ENCODE measurements at regions not wholly inside any gene's neighbourhood (a gene's known extent, or its start where the extent isn't known, plus 50 kb on each side); places are given as distances from the start of the nearest gene placed in this dataset.

DNA sequence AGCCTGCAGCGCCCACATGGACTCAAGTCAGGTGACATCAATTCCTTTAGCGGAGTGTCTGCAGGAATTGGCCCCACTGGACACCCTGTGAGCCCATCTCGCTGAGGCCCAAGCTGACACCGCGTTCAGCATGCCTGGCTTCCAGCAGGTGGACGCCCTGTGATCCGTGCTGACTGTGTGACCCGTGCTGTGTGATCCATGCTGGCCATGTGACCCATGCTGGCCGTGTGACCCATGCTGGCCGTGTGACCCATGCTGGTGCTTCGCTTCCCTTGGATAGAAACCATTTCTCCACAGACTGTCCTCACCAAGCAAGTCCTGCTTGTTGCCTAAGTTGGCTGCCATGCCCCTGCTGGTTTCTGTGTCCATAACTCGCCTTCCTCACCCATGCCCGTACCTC lies 392.1 kb downstream of the BRD1 start:
- DNase-seq, result no peak

DNA sequence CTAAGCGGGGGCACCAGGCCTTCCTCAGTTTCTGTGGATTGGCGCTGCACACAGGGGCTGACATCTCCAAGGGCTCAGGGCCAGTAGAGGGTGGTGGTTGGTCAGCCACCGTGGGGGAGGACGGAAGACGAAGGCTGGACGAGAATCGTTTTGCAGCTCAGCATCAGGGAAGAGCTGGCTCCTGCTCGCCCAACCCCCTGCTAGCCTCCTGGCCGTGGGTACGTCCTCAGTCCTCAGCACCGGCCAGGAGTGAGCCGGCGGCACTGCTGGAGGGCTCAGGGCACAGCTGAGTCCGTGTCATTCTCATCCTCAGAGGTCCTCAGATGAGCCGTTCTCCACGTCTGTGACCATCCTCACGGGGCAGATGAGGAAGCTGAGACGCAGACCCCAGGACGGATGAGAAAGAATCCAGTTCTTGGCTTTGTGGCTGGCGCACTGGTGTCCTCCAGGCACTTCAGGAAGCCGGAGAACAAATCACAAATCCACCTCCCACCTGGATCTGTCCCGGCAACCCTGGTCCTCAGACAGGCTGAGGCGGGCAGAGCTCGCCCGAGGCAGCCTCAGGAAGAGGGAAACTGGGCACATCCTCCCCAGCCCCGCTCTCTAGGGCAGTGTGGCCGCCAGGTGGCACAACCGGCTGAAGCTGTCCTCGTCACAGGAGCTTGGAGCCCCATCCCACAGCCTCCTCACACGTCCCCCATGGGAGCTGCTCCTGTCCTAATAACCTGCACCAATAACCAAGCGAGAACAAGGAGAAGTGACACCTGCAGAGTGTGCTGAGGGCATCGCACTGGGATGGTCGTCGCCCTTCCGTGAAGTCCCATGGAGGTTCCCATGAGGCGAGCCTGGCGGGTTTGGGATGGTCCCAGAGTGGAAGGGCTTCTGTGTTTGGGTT lies 393.7 kb downstream of the BRD1 start:
- DNase-seq, result no peak

DNA sequence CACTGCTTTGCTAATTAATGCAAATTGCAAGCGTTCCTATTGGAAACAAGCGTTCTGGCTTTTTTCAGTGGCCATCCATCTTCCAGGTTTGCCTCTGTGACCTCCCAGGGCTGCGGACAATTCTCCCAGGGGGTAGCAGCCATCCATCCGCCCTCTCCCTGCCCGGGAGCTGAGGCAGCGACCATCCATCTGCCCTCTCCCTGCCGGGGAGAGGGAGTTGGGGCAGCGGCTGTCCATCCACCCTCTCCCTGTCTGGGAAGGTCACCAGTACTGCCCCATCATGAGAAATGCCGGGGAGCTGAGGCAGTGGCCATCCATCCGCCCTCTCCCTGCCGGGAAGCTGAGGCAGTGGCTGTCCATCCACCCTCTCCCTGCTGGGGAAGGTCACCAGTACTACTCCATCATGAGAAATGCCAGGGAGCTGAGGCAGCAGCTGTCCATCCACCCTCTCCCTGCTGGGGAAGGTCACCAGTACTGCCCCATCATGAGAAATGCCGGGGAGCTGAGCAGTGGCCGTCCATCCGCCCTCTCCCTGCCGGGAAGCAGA lies 394.7 kb downstream of the BRD1 start:
- no peak for DNase-seq

DNA sequence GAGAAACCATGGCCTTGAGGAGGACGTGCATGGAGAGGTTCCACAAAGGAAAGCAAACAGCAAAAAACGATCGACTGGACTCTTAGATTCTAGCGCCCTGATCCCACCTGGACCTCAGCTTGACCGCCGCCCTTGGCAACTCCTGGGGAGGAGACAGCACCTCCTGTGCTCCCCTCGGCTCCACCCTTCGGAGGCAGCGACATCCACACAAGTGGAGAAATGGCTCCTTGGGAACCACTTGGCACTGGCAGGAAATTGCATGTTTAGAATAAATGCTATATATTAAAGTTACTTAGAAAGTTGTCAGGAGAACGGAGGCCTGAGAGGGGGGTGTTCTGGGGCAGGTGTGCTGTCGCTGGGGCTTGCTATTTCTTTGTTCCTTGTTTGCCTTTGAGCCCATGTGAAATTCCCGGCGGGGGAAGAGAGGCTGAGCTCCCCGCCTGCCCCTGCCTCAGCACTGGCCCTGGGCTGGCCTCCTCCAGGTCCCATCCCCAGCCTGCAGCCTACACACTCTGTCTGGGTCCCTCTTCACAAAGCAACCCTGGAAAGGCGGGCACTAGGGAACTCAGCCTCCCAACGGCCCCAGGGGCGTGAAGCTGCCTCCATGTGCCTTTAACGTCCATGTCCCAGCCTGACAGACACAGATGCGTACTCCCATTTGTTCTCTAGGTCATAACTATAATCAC lies 395.3 kb downstream of the BRD1 start:
- no peak for DNase-seq

DNA sequence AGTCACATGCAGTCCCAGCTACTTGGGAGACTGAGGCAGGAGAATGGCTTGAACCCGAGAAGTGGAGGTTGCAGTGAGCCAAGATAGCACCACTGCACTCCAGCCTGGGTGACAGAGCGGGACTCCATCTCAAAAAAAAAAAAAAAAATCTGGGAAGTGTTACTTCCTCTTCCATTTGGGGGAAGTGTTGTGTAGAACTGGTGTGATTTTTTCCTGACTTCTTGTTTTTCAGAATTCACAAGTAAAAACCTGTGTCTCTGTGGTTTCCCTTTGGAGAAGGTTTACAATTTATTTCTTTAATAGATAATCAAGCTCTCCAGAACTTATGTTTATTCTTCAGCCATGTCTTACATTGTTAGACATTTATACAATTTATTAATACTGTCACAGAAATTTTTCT lies 396.1 kb downstream of the BRD1 start:
- DNase-seq, result no peak

DNA sequence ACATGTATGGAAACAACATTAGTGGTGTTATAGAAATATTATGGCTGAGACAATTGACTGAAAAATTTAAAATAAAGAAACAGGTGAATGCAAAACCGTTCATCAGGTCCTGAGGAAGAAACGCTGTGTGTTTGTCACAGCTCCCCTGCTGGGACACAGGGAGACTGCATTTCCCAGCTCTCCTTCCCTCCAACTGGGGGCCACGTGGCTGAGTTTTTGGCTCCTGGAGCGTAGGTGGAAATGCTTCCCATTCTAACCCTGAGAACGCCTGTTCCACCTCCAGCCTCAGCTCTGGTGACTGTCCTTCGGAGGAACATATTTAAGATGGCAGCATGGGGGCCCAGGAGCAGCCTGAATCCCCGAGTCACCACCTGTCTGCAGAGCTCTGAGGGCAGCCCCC lies 398.6 kb downstream of the BRD1 start:
- no peak for DNase-seq

DNA sequence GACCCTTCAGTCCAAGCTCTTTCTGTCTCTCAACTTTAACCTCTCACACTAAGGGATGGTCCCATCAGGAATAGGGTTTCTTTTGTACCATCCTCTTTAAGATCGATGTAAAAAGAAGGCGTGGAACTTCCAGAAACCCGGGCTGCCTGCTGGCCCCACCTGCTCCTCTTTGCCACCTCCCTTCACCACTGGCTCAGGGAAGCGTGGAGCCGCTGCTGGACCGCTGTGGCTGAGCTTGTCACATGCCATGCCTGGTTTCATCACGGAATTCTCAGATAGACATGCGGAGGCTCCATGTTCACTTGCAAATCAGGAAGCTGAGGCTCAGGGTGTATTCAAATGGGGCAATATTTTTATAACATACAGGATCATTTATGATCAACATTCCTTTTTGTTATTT lies 399.7 kb downstream of the BRD1 start:
- no peak for DNase-seq

DNA sequence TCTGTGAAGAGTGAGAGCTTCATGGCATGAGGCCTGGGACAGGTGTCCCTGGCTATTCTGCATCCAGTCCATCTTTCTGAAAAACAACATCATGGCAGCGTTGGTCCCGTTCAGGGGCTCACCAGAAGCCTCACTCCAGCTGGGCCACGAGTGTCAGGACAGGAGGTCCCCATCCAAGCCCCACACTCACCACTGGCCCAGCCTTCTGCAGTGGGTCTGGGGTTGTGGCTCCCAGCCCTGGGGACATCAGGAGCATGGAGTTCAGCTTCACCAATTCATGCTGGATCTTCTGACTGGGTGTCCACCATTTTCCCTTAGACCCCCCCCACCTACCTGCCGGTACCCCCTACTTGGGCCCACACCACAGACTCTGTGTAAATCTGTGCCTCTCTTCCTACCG lies 400.3 kb downstream of the BRD1 start:
- no peak for DNase-seq

DNA sequence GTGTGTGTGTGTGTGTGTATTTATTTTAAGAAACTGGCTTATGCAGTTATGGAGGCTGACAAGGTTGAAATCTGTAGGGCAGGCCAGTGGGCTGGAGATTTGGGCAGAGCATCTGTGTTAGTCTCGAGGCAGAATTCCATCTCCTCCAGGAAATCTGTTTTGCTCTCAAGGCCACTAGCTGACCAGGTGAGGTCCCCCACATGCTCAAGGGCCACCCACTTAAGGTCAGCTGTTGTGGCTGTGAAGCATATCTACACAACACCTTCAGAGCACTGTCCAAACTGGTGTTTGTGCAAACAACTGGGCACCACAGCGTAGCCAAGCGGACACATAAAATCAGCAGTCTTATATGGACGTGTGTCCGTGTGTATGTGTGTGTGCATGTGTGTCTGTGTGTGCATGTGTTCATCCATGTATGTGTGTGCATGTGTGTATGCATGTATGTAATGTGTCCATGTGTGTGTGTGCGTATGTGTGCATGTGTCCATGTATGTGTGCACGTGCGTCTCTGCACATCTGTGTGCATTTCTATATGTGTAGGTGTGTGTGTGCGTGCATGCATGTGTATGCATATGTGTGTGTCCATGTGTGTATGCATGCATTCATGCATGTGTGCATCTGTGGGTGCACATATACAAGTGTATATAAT lies 400.9 kb downstream of the BRD1 start:
- DNase-seq, result no peak

DNA sequence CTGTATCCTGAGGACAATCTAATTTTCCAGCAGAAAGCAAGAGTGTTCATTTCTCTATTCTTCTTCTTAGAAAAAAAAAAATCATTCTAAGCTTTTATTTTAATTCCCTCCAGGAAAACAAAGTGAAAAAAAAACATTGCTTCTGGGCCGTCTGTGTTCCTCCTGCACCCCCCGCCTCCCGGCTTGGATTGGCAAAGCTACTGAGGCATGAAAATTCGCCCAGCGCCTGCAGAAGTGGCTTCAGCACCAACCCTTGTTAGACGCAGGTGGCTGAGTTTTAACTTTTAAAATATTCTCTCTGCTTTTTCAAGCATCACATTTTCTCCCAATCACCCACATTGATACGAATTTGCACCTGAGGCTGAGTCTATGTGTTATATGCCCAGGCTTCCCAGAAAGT lies 401.6 kb downstream of the BRD1 start:
- no peak for DNase-seq

DNA sequence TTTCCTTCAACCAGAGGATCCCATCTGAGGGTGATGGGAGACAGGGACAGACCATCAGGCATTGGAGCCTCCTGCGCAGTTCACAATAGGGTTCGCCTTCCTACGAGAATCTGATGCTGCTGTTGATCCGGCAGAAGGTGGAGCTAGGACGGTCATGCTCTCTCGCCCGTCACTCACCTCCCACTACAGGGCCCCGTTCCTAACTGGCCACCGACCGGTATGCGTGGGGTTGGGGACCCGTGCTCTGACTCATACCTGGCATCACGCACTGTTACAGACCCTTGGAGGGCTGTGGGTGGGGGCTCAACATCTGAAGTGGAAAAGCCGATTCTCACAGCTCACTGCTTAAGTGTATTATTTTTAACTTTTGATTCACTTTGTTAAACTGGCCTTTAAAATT lies 402.3 kb downstream of the BRD1 start:
- DNase-seq, result no peak

DNA sequence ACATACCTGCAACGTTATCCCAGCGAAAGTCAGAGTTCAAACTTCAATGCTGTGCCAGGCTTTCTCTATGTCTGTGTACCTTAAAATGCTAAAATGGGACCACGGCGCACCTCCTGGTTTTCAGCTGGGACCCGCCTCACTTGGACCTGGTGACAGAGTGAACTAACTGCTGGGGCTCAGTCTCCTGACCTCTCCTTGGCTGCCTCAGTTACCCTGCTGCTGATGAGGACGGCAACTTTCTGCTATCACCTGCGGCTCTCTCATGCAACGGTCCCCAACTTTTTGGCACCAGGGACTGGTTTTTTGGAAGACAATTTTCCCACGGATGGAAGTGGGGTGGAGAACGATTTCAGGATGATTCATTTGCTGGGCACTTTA lies 402.8 kb downstream of the BRD1 start:
- DNase-seq, result no peak

DNA sequence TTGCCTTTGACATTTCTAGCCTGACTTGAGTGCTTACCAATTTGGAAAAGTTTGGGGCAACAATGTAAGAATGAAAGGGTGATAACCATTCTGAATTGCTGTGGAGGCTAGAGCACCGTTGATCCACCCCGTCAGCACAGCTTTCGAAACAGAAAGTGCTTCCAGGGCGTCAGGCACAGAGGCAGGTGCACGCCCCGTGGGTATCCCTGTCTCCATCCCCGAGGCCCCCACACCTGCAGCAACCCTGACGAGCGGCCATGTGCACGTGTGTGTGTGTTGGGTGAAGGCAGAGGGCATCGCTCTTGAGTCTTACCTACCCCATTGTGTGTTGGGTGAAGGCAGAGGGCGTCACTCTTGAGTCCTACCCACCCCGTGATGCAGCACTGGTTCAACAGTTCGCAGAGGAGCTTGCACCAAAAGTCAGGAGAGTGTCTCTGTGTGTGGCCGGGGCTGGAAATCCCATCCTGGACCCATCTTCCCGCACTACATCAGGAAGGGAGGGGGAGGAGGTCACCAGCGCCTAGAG lies 404.5 kb downstream of the BRD1 start:
- no peak for DNase-seq

DNA sequence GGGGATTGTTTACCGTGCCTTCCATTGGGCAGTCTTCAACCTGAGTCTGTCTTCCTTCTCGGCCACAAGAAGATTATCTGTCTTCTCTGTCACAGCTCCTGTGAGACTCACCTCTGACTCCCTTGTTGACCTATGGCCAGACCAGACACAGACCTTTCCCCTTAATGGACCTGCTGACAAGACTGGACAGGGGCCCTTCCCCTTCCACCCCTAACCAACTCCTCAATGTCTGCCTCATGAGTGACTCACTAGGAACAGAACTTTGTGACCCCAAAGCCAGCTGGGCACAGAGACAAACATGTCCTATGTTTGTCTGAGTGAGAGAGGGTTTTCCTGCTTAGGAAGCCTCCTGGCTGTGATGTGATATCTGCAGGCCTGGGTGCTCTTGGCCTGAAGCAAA lies 405.0 kb downstream of the BRD1 start:
- no peak for DNase-seq

DNA sequence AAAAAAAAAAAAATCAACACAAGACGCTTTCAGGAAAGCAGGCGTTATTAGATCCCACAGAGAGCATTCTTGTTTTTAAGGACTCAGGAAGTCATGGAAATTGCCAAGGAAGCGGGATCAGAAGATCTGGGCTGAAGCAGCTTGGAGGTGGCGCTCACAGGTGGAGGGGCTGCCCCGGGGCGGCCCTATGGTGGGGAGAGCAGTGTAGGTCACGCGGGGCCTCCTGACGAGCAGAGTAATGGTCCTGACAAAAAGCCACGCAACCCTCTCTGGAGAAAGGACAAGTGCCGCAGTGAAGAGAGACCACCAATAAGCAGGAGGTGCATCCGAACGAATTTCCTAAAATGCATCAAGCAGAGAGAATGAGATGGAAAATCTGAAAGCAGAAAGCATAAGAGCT lies 407.0 kb downstream of the BRD1 start:
- no peak for DNase-seq

DNA sequence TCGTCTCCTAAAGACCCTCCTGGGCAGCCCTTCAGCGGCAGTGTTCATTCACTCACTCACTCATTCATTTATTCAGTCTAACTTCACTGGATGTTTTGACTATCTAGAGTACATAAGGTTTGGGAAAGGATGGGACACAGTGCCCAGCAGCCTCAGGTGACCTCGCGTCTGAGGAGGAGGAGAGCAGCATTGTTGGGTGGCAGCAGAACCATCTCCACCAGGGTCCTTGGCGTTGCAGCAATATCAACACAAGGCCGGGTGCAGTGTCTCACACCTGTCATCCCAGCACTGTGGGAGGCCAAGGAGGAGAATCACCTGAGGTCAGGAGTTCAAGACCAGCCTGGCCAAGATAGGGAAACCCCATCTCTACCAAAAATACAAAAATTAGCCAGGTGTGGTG lies 408.0 kb downstream of the BRD1 start:
- no peak for DNase-seq

DNA sequence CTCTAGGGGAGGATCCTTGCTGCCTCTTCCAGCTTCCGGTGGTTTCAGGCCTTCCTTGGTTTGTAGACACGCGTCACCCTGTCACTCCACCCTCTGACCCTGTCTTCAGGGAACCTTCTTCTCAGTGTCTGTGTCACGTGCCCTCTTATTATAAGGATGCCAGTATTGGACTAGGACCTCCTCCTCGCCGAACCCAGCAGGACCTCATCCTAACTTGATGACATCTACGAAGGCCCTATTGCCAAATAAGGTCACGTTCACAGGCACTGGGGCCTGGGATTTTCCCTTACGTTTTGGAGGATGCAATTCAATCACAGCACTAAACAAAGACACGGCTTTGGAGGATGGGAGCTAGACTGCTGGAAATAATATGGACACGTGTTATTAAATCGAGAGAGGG lies 408.7 kb downstream of the BRD1 start:
- no peak for DNase-seq

DNA sequence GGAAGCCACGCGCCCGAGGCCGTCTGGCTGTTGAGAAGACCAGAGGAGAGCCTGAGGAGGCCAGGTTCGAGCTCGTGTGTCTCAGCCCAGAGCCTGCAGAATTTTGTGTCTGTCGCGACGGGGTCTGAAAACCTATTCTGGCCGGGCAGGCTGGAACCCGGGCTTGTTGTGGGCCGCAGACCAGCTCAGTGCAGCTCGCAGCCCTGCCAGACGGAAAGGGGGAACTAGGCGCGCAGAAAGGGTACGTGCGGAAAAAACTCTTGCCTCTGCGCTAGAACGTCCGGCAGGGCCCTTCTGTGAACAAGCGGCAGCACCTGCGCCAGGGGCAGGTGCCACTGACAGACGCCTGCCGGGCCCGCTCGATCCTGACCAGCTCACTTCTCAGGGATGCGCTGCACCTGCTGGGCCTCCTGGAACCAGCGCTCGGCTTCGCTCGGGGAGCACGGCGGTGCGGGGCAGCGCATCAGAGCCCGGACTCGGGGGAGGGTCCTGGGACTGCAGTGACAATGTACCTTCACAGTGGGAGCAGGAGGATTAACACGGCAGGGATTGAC lies 409.3 kb downstream of the BRD1 start:
- no peak for DNase-seq

DNA sequence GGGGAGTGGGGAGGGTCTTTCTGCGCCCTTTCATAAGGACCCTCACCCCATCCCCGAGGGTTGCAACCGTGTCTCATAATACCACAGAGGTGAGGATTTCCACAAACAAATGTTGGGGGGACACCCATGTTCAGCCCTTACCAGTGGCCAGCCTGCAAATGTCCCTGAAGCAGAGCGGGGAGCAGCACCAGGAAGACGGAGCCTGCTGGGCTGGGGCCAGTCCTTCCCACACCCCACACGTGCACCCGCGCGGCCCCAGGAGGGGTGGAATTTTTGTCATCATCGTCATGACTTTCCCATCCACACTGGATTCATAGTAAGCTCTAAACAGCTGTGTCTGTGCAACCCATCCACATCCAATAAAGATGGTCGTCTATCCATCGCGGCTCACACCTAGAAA lies 409.8 kb downstream of the BRD1 start:
- no peak for DNase-seq

DNA sequence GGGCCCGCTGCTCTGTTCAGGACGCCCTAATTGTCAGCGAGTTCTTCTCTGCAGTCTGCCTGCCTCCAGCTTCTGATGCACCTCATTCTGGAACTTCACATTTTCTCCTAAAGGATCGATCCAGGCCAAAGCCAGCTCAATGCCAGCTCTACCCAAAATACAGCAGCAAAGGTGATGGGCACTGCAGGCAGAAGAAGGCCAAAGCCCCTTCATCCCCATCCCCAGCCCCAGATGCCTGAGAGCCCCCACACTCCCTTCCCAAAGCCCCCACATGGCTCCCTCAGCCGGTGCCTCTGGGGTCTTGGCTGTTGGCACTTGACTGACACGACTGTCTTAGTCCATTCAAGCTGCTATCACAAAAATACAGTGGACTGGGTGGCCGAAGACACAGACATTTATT lies 410.3 kb downstream of the BRD1 start:
- DNase-seq, result no peak

DNA sequence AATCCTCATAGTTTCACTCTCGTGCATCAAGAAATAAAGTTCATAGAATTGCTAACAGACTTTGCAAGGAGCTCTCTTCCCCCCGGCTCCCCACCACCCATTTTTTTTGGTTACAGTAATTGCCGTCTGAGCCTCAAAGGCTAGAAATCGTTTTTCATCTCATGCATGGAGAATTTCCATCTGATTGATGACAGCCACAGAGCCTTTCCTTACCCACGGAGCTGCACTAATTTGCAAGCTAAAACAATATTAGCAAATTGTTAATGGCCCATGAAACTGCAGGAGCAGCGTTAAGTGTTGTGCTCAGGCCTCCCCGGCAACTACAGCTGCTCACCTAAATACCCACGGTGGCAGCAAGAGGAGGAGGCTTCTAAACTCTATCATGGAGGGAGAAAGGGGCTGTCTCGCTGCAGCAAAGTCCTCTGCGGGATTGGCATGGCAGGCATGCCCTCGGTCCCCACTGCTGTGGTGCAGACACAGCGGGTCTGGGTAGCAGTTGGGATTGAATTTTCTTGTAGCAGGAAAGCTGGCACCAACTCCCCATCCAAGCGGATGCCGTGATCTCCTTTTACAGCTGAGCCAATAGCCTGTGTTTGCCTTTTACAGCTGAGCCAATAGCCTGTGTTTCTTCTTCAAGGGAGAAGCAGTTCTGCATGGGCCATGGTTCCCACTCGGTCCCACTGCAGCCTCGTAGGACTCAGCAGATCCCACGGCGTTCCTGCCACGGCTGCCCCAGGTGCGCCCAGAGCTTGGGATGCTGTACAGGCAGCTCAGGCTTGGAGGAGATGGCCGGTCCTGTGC lies 412.3 kb downstream of the BRD1 start:
- DNase-seq, result no peak

DNA sequence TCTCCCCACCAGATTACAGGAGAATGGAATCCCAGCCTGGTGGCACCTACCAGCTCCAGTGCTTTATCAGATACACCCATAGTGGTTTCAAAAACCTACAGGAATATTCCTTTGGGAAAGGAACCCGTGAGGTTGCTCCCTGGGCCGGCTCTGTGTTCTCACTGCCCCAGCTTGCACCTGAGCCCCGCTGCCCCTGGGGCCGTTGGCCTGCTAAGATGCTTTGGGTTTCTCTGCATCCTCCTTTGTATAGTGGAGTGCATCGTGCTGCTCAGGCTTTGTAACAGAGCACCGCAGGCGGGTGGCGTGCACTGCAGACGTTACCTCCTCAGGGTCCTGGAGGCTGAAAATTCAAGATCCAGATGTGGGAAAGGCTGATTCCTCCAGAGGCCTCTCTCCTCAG lies 414.1 kb downstream of the BRD1 start:
- DNase-seq, result no peak

Measured in skin of body (tissue), 1 donor.